ENCODE measurements at regions not wholly inside any gene's neighbourhood (a gene's known extent, or its start where the extent isn't known, plus 50 kb on each side); places are given as distances from the start of the nearest gene placed in this dataset.
"Not testable (repeated sequence)": the region's sequence is repeated elsewhere in the genome, so short reads cannot be mapped to it uniquely, and the experiment has no call there.

GRCh38 chr20:57777911-57778310 is 68.1 kb upstream of the PMEPA1 start:
- DNase-seq: no peak

- no peak for DNase-seq
Measured at GRCh38 chr20:57774951-57775350, 65.1 kb upstream of the PMEPA1 start.

- no peak for DNase-seq
Measured at GRCh38 chr20:57774111-57774880, 64.5 kb upstream of the PMEPA1 start.

DNA sequence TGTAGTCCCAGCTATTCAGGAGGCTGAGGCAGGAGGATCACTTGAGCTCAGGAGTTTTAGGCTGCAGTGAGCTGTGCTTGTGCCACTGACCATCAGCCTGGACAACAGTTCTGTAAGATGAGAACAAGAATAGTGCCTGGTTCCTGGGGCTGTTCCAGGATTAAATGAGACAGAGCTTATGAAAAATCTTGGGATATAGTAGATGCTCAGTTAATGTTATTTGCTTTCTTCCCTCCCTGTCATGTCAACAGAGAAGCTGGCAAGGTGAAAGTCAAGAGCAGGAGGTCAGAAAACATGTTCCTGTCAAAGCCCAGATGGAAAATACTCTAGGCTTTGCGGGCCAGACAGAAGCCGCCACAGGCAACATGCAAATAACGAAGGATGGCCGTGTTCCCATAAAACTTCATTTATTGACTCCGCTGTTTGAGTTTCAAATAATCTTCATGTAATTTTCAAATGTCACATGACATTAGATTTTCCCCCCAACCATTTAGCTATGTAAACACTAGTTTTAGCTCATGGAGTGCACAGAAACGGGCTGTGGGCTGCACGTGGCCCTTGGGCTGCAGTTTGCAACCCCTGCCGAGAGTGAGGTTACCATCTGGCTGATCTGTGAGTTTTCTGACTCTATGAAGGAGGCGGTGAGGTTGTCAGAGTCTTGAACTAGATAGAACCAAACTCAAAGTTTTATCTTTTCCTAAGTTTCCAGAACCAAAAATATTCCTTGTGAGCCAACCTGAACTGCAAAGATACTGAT is 63.4 kb upstream of the PMEPA1 start:
- DNase-seq: no peak

- DNase-seq: no peak
Measured at GRCh38 chr20:57772349-57772964, 62.6 kb upstream of the PMEPA1 start.

GRCh38 chr20:57770852-57771720 is 61.3 kb upstream of the PMEPA1 start:
- no peak for DNase-seq

- DNase-seq: not testable (repeated sequence)
Measured at GRCh38 chr20:57770401-57770800, 60.6 kb upstream of the PMEPA1 start.

GRCh38 chr20:57769756-57770155 is 59.9 kb upstream of the PMEPA1 start:
- DNase-seq: no peak

DNA sequence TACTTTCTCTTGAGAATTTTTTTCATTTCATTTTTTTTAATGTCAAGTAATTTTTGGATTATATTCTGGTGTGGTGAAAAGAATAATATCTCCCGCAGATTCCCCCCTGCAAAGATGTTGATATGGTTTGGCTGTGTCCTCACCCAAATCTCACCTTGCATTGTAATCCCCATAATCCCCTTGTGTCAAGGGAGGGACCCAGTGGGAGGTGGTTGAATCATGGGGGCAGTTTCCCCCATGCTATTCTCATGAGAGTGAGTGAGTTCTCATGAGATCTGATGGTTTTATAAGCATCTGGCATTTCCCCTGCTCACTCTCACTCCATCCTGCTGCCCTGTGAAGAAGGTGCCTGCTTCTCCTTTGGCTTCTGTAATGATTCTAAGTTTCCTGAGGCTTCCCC is 58.7 kb upstream of the PMEPA1 start:
- DNase-seq: no peak

DNA sequence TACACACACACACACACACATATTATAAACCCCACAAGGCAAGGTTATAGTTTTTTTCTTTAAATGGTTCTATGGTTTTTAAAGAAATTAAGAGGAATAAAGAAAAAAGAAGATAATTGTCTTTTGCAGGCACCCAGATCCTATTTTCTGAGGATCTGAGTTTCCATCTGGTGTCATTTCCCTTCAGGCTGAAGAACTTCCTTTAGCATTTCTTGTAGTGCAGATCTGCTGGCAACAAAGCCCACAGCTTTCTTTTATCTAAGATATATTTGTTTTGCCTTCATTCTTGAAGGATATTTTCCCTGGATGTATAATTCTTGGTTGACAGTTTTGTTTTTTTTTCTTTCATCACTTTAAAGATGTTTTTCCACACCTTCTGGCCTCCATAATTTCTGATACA is 57.6 kb upstream of the PMEPA1 start:
- no peak for DNase-seq

DNA sequence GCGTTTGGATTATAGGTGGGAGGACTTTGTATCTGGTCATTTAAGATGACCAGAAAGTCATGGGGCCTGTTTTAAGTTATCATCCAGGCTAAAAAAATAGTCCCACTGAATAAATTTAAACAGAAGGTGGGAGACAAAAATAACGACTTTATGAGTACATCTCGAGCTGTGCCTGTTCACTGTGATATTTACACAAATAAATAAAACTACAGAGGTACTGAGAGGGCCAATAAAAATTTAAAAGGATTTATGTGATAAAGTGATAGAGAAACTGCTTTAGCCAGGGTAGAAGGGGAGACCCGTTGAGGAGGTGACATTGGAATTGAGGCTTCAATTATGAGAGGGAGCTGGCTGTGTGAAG is 53.4 kb upstream of the PMEPA1 start:
- no peak for DNase-seq

- DNase-seq: no peak
Measured at GRCh38 chr20:57762531-57763234, 52.9 kb upstream of the PMEPA1 start.

DNA sequence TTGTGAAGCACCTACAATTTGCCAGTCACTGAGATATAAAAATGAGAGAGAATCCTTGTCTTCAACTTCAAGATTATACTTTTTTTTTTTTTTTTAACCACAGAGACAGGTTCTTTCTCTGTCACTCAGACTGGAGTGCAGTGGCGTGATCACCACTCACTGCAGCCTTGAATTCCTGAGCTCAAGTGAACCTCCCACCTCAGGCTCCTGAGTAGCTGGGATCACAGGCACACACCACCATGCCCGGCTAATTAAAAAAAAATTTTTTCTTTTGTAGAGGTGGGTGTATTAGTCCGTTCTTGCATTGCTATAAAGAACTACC is 51.6 kb upstream of the PMEPA1 start:
- no peak for DNase-seq

DNA sequence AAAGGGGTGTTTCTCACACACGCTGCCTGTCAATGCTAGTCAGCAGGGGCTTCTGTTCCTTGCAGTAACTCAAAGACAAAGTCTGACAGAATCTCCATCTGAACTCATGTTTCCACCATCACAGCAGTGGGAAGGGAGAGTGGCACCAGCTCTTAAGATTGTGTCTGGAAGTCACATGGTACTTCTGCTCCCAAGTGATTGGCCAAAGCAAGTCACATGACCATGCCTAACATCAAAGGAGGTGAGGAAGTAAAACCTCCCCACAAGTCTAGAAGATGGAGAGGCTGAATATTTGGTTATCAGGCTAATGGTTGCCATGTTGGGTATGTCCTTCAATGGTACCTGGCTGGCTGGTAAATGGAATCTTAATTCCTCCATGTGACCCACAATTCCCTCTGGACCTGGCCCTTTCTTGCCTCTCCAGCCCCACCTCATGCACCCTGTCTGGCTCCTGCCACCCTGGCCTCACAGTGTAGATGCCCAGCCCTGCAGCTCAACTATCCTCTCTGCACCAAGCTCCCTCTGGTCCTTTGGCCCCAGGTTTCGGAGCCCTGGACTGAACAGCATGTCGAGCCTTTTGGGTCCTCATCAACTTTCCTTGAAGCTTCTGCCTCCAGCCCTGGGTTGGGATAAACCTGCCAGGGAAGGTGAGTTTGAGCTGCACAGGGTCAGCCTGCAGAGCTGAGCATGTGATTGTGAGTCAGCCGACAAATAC is 51.0 kb upstream of the PMEPA1 start:
- no peak for DNase-seq

DNA sequence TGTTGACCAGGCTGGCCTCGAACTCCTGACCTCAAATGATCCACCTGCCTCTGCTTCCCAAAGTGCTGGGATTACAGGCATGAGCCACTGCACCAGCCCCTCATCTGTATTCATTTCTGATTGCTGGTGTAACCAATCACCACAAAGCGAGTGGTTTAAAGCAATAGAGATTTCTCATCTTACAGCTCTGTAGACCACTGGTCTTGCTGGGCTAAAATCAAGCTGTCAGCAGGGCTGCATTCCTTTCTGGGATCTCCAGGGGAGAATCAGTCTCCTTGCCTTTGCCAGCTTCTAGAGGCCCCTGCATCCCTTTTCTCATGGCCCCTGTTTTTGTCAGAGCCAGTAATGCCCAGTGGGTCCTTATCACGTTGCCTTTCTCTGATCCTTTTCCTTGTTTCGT is 49.9 kb upstream of the PMEPA1 start:
- no peak for DNase-seq

All from NCI-H1436 (cell line).